ENCODE measurements at regions not wholly inside any gene's neighbourhood (a gene's known extent, or its start where the extent isn't known, plus 50 kb on each side); places are given as distances from the start of the nearest gene placed in this dataset.

DNA sequence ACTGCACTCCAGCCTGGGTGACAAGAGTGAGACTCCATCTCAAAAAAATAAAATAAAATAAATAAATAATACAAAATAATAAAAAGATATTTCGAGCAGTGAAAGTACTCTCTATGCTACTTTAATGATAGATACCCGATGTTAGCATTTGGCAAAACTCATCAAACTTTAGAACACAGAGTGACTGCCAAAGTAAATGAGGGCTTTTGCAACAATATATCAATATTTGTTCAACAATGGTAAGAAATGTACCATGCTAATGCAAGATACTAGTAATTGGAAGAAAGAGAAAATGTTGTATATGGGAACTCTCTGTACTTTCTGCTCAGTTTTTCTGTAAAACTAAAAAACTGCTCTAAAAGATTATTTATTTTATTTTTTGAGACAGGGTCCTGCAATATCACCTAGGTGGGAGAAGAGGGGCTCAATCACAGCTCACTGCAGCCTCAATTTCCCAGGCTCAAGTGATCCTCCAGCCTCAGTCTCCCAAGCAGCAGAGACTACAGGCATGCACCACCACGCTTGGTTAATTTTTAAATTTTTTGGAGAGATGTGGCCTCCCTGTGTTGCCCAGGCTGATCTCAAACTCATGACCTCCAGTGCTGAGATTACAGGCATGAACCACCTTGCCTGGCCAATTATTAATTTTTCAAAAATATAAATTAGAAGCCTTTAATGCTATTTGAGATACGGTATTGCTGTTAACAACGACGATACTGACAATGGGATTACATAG is 650.5 kb upstream of the NR2F2 start:
- DNase-seq (ENCODE audit: low spot score) = no peak
- Histone ChIP-seq H3K36me3 (ENCODE audit: insufficient read depth, low read length, poor library complexity, severe bottlenecking) (no peaks in the 10 kb centered on the region), H3K4me1 (ENCODE audit: insufficient read depth, low read length, poor library complexity, severe bottlenecking) (no peaks in the 10 kb centered on the region), H3K27ac (ENCODE audit: low read depth, low read length, poor library complexity, severe bottlenecking) (no peak overlapping the region), H3K27me3 (replicated peaks; ENCODE audit: insufficient read depth, low read depth, low read length, poor library complexity) (no peaks in the 10 kb centered on the region), H3K9me3 (ENCODE audit: low read depth, low read length, poor library complexity, severe bottlenecking) (no peaks in the 10 kb centered on the region), H3K4me3 (ENCODE audit: low read depth, low read length, poor library complexity, severe bottlenecking) (no peak overlapping the region)
- no peak for TF ChIP-seq EZH2 (IDR thresholded peaks at IDR 0.05; ENCODE audit: borderline replicate concordance, low read depth, low read length, poor library complexity, severe bottlenecking)
- TF ChIP-seq, protein P1, sequence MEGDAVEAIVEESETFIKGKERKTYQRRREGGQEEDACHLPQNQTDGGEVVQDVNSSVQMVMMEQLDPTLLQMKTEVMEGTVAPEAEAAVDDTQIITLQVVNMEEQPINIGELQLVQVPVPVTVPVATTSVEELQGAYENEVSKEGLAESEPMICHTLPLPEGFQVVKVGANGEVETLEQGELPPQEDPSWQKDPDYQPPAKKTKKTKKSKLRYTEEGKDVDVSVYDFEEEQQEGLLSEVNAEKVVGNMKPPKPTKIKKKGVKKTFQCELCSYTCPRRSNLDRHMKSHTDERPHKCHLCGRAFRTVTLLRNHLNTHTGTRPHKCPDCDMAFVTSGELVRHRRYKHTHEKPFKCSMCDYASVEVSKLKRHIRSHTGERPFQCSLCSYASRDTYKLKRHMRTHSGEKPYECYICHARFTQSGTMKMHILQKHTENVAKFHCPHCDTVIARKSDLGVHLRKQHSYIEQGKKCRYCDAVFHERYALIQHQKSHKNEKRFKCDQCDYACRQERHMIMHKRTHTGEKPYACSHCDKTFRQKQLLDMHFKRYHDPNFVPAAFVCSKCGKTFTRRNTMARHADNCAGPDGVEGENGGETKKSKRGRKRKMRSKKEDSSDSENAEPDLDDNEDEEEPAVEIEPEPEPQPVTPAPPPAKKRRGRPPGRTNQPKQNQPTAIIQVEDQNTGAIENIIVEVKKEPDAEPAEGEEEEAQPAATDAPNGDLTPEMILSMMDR (conservative IDR thresholded peaks at IDR 0.05; ENCODE audit: low read depth, low read length) = no peak
- no TSS peak for BruUV-seq (replicated peaks)
- POLR2A ChIA-PET (ENCODE audit: low non-redundant PET) = no interaction called here
- CTCF ChIA-PET = no interaction called here
- intact Hi-C loops (cut with micrococcal nuclease; ENCODE audit: unreplicated experiment) = no loop called here

GRCh38 chr15:95680728-95681127 is 649.8 kb upstream of the NR2F2 start:
- TF ChIP-seq, protein P1 (conservative IDR thresholded peaks at IDR 0.05; ENCODE audit: low read depth, low read length) = no peak
- TF ChIP-seq EZH2 (IDR thresholded peaks at IDR 0.05; ENCODE audit: borderline replicate concordance, low read depth, low read length, poor library complexity, severe bottlenecking) = no peak
- Histone ChIP-seq H3K4me3 (ENCODE audit: low read depth, low read length, poor library complexity, severe bottlenecking) (no peak overlapping the region), H3K9me3 (ENCODE audit: low read depth, low read length, poor library complexity, severe bottlenecking) (no peaks in the 10 kb centered on the region), H3K4me1 (ENCODE audit: insufficient read depth, low read length, poor library complexity, severe bottlenecking) (no peaks in the 10 kb centered on the region), H3K27me3 (replicated peaks; ENCODE audit: insufficient read depth, low read depth, low read length, poor library complexity) (no peaks in the 10 kb centered on the region), H3K36me3 (ENCODE audit: insufficient read depth, low read length, poor library complexity, severe bottlenecking) (no peaks in the 10 kb centered on the region), H3K27ac (ENCODE audit: low read depth, low read length, poor library complexity, severe bottlenecking) (no peak overlapping the region)
- ChIA-PET CTCF (no interaction called here), POLR2A (ENCODE audit: low non-redundant PET) (no interaction called here)
- no peak for DNase-seq (ENCODE audit: low spot score)
- intact Hi-C loops (cut with micrococcal nuclease; ENCODE audit: unreplicated experiment) = no loop called here
- BruUV-seq (replicated peaks) = no TSS peak

- H3K9me3 ChIP-seq (ENCODE audit: low read depth, low read length, poor library complexity, severe bottlenecking) = no peaks in the 10 kb centered on the region
- no peaks in the 10 kb centered on the region for H3K4me1 ChIP-seq (ENCODE audit: insufficient read depth, low read length, poor library complexity, severe bottlenecking)
- intact Hi-C loops (cut with micrococcal nuclease; ENCODE audit: unreplicated experiment) = no loop called here
- CTCF ChIA-PET = no interaction called here
- no peaks in the 10 kb centered on the region for H3K27me3 ChIP-seq (replicated peaks; ENCODE audit: insufficient read depth, low read depth, low read length, poor library complexity)
- BruUV-seq (replicated peaks) = no TSS peak
- H3K27ac ChIP-seq (ENCODE audit: low read depth, low read length, poor library complexity, severe bottlenecking) = no peak overlapping the region
- POLR2A ChIA-PET (ENCODE audit: low non-redundant PET) = no interaction called here
- DNase-seq (ENCODE audit: low spot score) = no peak
- no peaks in the 10 kb centered on the region for H3K36me3 ChIP-seq (ENCODE audit: insufficient read depth, low read length, poor library complexity, severe bottlenecking)
- H3K4me3 ChIP-seq (ENCODE audit: low read depth, low read length, poor library complexity, severe bottlenecking) = no peak overlapping the region
- TF ChIP-seq, protein P1 (conservative IDR thresholded peaks at IDR 0.05; ENCODE audit: low read depth, low read length) = no peak
- no peak for TF ChIP-seq EZH2 (IDR thresholded peaks at IDR 0.05; ENCODE audit: borderline replicate concordance, low read depth, low read length, poor library complexity, severe bottlenecking)
Observed at GRCh38 chr15:95681836-95682544, 648.5 kb upstream of the NR2F2 start.
